Occipital lobe (tissue), 1 donor: ENCODE measurements at regions not wholly inside any gene's neighbourhood (a gene's known extent, or its start where the extent isn't known, plus 50 kb on each side); places are given as distances from the start of the nearest gene placed in this dataset.
A peak's percentile ranks its signal among the peaks of the same experiment; 100 is the strongest.

Experiments used
- DNase-seq: peaks from one replicate; lab custom pipeline; 2025; lab: John Stamatoyannopoulos, UW

DNA sequence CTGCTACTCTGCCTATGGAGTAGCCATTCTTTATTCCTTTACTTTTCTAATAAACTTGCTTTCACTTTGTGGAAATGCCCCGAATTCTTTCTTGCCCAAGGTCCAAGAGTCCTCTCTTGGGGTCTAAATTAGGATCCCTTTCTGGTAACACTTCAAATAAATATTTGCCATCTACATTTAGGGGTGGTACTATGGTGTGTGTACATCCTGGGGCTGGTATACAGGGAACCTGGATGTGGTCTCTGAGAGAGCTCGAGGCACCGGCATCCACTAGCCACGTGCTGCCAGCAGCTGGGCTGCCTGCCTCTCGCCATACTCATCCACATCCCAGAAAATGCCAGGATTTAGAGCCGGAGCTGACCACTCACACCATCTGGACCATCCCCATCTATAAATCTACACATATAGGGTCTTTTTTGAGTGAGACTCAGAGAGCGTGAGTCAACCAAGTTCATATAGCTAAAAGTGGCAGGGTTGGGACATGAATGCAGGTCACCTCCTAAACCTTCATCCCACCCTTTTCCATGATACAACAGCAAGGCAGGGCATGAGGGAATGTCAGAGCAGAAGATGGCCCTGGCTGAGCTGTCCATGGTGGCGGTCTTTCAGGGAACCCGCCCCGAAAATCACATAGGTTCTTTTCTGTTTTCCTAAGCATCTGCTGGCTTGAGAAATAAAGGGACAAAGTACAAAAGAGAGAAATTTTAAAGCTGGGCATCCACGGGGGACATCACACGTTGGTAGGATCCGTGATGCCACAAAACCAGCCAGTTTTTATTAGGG, 76.6 kb upstream of the F3 start:
- DNase-seq, result no peak

DNA sequence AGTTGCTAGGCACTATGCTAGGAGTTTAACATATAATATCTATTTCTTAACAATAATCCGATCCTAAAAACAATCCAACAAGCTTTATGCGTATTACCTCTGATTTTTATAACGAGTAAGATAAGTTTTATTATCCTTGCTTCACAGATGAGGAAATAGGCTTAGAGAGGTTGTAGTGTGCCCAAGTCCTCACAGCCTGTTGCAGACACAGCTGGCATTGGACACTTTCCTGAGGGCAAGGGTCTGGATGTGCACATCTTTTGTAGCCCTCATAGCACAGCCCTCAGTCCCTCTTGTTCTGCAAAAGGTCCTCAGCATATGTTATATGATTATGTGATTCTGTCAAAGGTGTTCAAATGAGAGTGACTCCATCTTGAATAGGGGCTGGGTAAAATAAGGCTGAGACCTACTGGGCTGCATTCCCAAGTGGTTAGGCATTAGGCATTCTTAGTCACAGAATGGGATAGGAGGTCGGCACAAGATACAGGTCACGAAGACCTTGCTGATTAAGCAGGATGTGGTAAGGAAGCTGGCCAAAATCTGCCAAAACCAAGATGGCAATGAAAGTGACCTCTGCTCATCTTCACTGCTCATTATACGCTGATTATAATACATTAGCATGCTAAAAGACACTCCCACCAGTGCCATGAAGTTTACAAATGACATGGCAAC, 75.7 kb upstream of the F3 start:
- DNase-seq, result no peak

DNA sequence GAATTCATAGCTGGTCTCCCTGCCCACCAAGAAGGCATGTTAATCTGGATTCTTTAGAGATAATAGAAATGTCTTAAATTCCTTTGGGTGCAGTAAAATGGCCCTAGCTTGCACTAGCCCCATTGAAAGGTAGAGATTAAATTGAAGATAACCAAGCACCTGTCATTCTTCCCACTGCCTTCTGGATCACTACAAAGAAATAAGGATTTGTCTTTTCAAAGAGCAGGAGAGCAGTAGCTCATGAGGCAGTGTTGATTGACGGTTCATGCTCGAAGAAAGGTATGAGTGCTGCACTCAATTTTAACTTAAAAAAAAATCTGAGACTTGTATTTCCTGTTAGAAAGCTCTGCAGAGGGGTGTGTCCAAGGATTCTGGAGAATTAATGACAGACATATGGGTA, 74.9 kb upstream of the F3 start:
- no peak for DNase-seq

DNA sequence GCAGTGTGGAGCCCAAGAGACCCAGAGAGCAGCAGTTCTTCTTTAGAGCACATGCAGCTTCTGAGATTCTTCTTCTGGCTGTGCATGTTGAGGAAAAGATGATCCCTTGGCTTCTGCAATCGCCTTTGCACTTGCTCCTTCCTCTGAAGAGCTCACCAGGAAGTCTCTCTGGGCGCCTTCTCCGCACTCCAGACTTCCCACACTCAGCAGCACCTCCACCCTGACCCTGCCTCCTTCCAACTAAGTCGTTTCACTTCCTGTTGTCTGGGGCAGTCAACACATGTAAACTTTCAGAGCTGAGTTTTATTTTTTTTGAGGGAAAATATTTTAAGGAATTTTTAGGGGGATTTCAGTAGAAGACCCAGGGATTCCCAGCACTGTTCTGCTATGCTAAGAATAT, 73.4 kb upstream of the F3 start:
- no peak for DNase-seq

DNA sequence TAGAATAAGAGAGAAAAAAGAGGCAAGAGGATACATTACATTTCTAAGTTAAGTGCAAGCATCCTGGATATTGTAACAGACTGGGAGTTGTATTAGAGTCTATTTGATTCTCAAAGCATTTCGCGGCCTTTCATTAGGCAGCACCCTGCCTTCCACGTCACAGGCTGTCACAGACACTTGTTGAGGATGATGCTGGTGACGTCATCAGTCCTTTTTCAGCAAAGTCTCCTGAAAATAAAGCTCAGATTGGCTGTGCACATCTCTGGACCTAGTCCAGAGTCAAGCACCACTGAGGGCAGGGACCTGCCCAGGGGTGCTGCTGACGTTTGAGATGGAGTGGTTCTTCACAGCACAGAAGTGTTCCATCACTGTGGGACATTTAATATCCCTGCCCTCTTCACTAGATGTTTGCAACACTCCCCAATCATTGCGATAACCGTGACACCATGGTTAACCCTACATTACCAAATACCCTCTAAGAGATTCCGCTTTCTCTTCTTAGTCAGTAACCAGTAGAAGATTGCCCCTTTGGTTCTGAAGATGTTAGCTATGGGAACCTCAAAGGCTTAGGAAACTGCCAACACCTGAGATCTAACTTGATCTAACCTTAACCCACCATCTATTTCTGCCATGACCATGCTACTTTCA, 72.7 kb upstream of the F3 start:
- no peak for DNase-seq

DNA sequence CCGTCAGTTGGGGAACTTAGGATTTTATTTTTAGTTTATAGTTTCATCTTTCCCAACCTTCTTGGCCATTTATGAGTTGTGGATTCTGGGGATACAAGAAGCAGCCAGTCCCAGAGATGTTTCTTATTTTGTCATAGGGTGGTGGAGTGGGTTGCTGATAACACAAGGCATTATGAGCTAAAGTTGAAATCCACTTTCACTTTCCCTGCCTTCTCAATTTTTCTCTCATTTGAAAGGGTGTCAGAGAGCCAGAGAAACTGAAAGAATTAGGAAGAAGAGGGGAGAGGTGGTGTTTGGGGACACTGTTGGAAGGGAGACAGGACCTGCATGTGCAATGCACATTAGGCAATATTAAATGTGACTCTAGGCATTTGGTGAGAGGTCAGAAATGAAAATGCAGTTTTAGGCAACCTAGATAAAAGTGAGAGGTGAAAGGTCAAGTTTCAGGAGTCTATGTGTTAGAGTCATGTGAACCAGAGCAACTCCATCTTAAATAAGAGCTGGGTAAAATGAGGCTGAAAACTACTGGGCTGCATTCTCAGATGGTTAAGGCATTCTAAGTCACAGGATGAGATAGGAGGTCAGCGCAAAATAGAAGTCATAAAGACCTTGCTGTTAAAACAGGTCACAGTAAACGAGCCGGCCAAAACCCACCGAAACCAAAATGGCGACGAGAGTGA, 71.1 kb upstream of the F3 start:
- DNase-seq, result no peak

DNA sequence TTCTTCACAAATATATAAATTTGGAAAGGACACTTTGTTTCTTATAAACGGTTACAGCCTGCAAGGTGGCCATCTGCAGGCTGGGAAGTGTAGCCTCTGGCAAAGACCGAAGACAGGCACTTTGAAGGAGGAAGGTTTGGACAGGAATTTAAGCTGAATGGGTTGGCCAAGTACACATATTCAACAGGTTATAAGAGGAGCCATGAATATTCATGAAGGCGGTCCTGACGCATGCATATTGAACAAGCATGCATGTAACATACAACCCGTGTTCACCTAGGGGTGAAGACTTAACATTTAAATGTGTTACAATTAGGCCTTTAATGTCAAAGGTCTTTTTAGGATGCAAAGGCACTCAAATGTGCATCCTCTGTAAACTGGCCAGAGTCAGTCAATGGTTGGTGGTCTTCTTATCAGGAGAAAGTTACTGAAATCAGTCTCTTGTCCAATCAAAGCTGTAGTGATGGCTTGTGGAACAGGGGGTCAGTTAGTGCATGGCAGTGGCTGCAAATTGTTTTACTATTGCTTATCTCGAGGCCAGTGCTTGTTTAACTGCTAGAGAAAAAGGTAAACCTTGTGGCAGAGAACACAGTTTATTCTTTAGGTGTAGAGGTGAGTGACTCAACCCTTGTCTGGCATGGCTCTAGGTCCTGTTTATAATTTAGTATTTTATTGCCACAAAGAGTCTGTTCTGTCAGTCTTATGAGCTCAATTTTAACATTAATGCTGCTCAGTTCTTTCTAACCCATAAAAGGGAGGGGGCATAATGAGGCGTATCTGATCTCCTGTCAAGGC, 70.3 kb upstream of the F3 start:
- DNase-seq, result no peak

DNA sequence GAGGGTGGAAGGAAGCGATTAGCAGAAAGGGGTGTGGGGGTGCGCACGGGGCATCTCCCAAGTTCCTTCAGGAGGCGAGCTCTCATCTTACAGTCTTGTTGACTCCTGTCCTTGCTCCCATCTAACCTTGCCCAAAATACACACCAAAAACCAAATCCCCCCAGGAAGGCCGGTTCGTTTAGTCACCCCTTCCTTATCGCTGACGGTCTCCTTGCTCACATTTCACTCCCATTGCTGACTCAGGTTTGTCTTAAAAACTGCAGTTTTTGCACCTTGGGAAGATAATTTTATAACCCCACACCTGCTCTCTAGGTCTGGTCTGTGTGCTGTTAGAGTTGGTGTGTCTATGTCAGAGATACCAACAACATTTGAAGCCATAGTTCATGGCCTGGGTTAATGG, 68.1 kb upstream of the F3 start:
- DNase-seq, result no peak

DNA sequence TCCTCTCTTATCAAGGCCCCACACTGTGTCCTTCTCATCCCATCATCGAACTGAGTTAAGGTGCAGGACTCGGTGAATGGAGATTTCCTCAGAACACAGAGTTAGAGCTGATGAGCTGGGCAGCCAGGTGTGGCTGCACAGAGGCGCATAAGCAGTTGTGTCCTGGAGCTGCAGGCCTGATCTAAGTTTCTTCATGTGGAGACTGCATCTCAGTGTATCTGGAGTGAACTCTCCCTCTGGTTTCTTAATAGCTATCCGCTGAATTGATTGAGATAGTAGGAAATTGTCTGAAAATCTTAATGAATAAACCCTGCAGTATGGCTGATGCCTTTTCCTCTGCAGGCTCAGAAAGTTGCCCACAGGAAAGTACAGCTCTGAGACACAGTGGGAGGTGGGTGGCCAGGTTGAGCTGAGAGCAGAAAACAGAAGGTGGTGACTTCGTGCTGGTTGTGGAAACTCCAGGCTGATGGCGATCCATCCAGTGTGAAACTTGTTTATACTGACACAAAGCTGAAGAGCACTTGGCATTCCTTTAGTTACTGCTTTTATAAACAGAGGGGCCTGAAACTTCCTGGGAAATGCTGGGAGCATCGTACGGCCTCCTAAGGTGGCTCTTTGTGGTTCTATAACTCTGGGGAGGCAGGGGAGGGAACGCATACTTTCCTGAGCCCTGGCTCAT, 67.4 kb upstream of the F3 start:
- DNase-seq, result no peak

DNA sequence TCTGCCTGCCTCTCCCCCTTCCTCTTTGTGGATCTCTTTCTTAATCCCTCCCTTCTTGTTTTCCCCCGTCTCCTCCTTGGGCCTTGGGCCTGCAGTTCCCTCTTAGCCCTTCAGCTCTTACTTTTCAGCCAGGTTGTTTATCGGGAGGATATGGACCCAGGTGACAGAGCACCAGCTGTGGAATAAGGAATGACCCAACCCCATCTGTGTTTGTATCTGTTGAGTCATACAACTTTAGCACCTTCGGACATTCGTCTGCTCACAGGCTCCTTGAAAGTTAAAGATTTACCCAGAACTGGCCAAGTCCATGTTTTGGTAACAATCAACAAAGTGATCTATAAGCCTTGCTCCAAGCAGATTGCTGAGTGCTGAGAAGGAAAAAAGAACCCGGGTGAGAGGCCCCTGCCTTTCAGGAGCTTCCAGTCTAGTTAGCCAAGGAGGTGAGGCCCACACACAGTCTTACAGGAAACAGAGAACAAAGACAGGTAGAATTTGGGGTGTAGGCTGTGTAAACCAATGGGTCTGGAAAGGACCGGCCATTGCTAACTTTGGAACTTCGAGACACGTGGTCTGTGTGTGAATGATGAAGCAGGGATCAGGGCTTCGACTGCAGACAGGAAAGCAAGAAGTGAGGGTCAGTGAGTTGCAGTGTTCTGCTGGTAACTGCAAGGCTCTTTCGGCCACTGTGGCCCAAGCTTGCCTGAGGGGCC, 66.7 kb upstream of the F3 start:
- DNase-seq, result no peak

DNA sequence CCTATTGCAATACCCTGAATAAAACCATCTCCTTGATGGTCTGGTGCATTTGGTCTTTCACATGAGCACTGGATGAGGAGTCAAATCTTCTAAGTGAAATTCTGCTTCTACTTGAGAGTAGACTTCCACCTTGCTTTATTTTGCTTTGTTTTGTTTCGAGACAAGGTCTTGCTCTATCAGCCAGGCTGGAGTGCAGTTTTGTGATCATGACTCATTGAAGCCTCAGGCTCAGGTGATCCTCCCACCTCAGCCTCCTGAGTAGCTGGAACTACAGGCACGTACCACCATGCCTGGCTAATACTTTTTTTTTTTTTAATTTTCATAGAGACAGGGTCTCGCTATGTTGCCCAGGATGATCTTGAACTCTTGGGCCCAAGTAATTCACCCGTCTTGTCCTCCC, 65.8 kb upstream of the F3 start:
- DNase-seq, result no peak

DNA sequence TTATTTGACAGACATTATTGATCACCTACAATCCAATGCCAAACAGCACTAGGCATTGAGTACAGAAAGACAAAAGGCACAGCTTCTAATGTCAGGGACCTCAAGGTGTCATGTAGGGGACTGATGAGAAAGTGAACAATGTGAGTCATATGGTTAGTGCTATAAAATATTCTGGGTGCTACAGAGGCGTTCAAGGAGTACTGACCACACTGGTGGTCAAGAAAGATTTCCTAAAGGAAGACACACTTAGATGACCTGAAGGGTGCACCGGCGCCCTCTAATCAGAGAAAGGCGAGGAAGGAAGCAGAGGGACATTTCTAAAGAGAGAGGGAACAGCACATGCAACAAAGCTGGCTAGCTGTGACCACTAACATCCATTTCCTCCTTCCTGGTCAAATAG, 64.9 kb upstream of the F3 start:
- DNase-seq, result no peak

DNA sequence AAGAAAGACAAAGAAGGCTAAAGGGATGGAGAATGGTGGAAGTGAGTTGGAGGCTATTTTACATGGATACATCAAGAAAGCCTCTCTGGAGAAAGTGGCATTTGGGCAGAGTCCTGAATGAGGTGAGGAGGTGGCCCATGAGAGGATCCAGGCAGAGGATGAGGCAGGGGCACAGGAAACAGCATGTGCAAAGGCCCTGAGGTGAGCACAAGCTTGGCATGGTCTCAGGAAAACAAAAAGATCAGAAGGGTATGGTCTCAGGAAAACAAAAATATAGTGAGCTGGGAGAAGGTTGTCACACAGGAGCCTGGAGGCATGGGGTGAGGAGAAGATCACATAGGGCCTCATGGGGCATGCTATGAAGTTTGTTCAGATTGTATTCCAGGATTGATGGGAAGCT, 62.1 kb upstream of the F3 start:
- DNase-seq, result no peak

DNA sequence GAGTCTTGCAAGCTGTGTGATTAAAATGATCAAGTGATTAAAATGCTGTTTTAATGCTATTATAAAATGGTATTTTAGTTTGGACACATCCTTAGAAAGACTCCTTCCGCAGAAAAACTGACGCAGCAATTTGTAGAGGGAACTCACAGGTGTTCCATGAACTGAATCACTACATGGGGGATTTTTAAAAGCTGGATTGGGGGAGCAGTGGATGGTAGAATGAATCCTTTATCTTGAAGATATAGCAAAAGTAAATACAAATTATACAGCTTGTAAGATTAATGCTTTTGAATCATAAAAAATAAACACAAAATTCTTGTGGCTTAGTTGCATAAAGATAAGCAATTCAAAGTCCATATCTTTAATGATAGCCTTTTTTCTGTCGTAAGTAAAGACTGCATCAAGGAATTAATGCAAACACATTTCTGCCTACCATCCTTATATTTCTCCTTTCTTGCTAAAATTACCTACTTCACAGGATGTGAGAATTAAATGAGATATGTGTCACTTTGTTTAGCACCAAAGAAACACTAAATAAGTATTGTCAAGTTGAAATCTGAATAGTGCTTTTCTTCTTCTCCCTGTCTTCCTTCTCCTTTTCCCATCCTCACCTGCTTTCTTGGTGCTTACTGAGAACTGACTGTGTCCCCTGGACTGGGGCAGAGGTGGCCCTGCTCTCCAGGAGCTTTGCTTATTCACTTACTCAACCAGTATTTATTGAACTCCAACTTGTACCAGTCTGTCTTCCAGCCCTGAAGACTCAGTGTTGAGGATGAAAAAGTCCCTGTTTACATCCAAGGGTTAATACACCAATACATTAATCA, 61.5 kb upstream of the F3 start:
- DNase-seq, result no peak

DNA sequence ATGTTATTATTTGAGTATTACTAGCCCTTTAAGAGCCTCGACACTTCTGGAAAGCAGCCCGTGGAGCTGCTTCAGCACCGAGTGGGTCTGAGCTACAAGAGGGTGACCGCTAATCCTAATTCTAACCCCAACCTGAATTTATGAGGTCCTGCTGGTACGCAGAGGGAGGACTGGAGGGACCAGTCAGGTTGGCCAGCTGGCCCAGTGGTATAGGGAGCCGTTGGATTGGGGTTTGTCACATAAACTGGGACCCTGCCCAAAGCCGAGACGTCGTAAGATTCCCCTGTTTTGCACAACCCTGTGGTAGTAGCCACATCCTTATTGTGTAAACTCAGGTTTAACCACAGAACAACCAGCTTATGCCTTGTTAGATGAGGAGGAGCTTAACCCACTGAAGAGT, 60.8 kb upstream of the F3 start:
- DNase-seq, result no peak

DNA sequence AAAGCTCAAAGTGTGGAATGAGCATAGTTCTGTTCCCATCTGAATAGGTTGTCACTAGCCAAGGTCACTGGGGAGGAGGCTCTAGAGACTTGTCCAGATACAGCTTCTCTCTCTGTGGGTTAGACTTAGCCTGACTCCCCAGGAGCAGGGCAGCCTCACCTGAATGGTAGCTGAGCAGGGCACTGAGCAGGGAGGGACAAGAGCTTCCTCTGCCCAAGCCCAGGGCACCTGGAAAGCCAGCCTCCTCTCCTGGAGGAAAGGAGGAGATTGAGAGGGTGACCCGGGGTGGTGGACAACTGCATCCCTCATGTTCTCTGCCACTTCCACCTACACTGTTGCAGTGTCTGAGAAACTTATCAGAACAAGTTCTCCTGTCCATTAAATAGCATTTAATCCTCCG, 59.0 kb upstream of the F3 start:
- DNase-seq, result no peak

DNA sequence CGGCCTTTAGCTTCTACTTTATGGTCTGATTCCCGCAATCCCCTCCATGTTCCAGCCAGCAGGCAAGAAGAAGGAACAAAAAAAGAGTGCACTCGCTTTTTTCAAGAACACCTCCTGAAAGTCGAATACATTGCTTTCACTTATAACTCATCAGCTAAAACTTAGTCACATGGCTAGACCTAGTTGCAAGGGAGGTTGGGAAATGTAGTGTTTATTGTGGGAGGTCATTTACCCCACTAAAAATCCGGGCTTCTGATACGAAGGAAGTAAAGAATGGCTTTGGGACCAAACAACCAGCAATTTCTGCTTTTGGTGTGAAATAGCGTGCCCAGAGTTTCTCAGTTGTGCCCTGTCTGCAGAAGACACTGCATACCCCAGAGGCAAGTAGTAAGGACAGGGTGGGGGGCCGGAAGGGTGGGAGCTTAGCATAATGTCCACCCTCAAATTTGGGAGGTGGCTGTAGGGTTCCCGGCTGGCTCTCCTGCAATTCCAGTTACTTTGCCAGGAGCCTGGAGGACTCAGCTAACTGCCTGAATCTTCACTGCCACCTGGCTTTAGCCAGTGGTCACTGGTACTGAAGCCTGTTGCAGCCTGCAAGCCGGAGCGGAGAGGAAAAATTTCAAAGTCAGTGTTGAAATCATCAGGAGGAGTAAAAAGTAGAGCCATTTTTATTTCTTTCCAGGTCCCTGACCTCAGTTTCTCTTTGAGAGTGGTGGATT, 57.7 kb upstream of the F3 start:
- peak; percentile 2 for DNase-seq

DNA sequence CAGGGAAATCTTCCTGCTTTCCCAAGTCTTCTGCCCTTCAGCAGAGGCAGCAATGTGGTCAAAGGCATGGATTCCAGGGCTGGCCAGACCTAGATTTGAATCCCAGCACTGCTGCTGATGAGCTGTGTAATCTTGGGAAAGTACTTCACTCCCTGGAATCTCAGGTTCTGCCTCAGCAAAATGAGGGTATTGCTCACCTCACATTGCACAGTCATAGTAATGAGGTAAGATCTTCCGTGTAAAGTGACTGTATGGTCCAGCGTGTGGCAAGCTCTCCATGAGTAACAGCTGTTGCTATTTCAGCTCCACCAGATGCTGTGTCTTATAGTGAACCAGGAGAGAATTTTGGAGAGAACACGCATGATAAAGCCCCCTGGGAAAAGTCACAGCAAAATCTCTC, 56.1 kb upstream of the F3 start:
- DNase-seq, result no peak

DNA sequence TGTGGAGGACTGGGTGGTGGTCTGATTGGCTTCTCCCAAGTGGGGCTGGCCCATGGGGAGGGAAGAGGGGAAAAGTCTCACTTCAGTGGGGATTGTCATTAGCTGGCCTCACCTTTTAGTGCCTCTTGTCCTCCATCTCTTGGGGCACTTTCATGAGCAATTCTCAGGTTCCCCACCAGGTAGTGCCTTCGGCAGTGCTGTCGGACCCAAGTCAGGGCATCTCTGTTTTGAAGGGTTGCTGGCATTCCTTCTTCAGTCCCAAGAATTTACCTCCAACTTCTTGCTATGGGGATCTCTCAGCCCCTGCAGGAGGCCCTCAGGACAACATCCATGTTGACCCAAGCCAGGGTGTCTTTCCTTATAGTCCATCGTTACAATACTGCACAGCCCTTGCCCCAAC, 54.7 kb upstream of the F3 start:
- DNase-seq, result no peak
